ENCODE measurements at regions not wholly inside any gene's neighbourhood (a gene's known extent, or its start where the extent isn't known, plus 50 kb on each side); places are given as distances from the start of the nearest gene placed in this dataset.
A peak's percentile ranks its signal among the peaks of the same experiment; 100 is the strongest.

DNA sequence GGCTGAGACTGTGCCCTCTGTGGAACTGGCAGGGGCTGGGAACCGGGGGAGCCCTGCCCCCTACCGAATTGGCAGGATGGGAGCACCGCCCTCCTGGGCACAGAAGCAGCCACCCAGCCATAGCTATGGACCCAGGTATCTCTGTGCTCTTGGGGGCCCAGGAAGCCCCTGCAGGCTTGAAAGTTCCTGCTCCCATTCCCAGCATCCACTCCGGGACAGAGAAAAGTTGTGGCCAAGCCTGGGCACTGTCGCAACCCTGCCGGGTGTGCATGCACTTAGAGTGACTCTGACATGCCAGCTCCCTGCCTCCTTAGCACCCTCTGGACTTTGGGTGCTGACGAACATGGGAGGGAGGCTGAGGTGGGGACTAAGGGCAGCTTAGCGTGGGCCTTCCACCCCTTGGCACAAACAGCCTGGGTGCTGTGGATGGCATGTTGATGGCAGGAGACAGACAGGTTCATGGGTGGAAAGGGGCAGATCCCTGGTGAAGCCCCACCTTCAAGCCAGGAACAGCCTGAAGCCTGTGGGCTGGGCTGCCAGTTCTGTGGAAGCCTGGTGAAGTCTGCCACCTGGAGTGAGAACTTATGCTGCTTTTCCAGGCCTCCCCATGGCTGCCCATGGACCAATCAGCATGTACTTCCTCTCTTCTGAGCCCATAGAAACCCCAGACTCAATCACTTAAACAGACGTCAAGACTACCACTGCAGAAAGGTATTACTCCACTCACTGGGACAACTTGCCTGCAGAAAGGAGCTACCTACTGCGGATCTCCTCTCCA lies 279.0 kb downstream of the ATXN7L3B start:
- no peak for DNase-seq (ENCODE audit: low spot score)

DNA sequence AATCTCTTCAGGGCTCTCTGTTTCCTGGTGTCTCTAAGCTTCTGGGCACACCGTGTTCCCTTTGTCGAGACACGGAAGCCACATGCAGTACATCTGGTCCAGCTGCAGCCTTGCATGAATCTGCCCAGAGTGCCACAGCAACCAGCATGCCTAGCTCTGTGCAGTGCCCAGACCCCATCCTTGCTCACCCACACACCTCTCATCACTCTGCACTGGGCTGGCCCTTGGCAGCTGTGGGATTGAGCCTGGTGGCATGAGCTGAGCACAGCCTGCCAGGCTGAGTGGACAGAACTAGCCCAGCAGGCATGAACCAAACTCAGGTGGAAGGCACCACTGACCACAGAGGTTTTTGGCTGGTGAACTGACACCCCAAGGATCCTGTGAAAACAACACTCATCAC lies 279.9 kb downstream of the ATXN7L3B start:
- DNase-seq (ENCODE audit: low spot score): no peak

DNA sequence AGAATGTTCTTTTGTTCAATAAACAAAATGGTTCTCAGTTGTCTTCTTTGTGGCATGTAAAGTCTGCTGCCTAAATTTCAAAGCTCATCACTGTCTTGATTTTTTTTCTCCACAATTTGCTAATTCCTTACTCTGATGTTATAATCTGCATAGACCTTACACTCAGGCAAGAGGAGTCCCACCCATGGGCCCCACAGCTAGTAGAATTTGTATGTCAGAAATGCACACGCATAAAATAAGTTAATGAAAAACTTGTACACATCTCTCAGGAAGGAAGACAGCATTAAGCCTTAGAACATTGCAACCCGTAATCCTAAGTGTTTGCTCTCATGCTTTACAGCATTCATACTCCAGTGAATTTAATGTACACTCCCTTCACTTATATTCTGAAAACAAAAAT lies 280.8 kb downstream of the ATXN7L3B start:
- no peak for DNase-seq (ENCODE audit: low spot score)

DNA sequence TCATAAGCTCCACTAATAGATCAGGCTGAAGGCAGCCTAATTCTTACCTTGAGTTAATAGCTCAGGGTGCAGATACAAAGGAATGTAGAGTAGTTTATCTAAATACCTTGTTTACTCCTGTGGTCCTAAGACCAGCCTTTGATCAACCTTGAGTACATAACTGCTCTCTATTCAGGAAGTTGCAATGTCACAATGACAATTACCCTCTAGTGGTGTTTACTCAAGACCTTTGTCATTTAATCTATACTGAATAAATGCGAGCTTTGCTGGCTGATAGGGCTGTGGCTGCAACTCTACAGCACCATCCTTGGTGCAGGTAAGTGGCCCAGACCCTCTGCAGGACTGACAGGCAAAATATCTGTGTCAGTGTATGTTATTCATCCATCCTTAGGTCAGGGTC lies 282.7 kb downstream of the ATXN7L3B start:
- DNase-seq (ENCODE audit: low spot score): no peak

DNA sequence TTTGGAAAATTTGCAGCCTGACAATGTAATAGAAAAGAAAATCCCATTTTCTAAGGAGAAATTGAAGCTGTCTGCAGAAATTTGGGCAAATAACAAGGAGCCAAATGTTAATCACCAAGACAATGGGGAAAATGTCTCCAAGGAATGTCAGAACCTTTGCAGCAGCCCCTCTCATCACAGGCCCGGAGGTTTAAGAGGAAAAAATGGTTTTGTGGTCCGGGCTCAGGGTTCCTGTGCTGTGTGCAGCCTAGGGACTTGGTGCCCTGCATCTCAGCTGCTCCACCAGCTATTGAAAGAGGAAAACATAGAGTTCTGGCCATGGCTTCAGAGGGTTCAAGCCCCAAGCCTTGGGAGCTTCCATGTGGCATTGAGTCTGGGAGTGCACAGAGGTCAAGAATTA lies 298.9 kb downstream of the ATXN7L3B start:
- no peak for DNase-seq (ENCODE audit: low spot score)

DNA sequence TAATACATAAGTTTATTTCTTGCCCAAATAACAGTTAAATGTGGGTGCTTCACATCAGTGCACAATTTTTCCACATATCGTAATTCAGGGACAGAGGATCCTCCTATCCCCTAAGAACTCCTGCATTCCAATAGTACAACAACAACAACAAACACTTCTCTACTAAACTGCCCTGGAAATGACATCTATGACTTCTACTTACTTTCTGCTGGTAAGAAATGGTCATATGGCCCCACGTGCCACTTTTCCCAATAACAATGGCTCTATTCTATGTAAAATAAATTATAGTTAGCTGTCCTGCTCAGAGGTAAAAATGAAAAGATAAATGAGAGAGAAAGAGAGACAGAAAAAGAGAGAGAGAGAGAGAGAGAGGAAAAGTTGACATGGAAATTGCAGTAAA lies 308.5 kb downstream of the ATXN7L3B start:
- no peak for DNase-seq (ENCODE audit: low spot score)

DNA sequence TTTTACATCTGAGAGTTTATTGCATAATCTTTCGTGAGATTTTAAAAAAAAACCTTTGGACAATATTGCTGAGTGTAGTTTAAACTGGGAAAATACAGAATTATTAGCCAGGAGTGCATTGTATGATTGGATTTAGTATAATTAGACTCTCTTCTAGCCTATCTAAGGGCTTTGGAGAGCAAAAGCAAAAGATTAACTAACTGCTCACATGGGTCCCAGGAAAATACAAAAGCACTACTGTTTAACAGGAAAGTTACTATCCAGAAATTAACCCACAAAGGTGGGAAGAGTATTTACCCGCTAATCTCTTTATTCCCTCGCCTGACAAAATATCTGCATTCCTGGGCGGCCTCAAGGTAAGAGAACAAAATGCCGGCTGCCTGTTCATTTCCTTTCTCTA lies 309.5 kb downstream of the ATXN7L3B start:
- DNase-seq (ENCODE audit: low spot score): no peak

DNA sequence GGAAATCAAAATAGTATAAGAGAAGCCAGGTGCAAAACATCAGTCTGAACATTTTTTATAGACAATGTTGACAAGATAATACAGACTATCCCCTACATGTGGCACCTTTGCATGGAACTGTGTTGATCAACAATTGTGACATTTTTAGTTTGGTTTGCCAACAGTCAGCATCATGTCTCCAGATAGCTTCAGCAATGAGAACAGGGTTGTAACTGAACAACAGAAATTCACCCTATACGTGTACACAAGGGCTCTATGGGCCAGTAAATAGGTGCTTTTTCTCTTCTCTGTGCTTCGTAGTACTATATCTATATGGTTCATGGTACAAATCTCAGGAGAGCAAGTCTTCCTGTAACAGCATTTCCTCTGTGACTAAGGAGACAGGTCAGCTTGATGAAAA lies 310.4 kb downstream of the ATXN7L3B start:
- no peak for DNase-seq (ENCODE audit: low spot score)

DNA sequence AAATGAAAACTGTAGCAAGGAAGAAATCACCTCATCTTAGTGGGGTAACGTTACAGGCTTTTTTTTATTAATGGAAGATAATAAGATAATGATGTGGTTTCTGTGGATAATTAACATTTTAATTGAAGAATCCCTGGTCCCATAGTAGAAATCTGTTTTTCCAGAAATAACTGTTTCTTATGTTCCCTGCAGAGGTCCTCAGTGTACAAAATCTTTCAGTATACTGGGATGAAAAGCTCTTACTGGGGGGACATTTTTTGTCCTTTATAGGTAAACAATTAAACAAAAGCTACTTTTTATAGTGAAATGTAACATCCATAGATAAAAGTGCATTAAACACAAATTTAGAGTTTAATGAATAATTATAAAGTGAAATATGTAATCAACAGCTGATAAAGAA lies 312.2 kb downstream of the ATXN7L3B start:
- DNase-seq (ENCODE audit: low spot score): no peak

DNA sequence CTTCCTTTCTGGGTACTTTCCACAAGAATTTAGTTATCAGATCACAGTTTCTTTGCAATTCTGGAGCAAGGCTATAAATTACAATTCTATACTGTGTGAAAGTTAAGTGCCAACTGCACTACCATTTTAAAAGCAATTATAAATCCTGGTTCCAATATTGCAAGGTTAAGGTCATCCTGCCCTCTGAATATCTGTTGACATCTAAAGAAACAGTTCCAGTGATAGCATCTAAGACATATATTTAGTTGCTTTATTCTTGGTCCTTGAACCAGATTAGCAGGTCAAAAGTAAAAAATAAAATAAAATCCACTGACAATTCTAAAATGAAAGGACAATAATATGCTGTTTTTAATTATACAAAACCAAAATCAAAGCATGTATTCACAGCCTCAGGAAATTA lies 334.2 kb downstream of the ATXN7L3B start:
- no peak for DNase-seq (ENCODE audit: low spot score)

DNA sequence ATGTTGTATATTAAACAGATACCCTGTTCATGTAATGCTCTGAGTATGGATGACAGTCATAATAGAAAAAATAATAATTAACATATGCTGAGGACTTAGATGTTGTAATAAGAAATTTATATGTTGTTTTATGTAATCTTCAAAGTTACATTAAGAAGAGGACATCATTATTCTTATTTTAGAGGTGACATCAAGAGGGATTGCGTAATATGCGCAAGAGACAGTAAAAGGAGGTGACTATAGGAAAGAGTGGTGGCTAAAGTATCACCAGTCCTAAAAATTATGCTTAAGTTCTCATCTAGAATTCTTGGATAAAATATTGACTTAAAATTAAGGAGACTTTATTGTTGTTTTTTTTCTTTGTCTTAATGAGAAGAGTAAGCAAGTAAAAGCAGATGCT lies 323.9 kb downstream of the KCNC2 start:
- DNase-seq (ENCODE audit: low spot score): no peak

DNA sequence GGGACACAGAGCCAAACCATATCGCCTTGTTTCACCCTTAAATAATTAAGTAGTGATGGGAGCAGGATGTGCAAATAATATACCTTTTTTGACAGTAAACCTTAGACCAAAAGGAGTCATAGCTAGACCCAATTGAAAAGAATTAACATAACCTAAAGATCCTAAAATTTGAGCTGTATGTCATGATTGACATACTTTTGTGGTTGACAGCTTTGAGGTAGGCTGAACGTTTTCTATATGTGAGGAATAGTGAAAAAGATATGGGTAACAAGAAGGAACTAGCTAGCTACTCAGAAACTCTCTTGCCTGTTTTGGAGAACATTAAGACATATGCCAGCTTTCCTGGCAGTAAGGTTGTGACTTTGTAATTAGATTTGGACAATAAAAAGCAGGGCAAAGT lies 320.6 kb downstream of the KCNC2 start:
- no peak for DNase-seq (ENCODE audit: low spot score)

DNA sequence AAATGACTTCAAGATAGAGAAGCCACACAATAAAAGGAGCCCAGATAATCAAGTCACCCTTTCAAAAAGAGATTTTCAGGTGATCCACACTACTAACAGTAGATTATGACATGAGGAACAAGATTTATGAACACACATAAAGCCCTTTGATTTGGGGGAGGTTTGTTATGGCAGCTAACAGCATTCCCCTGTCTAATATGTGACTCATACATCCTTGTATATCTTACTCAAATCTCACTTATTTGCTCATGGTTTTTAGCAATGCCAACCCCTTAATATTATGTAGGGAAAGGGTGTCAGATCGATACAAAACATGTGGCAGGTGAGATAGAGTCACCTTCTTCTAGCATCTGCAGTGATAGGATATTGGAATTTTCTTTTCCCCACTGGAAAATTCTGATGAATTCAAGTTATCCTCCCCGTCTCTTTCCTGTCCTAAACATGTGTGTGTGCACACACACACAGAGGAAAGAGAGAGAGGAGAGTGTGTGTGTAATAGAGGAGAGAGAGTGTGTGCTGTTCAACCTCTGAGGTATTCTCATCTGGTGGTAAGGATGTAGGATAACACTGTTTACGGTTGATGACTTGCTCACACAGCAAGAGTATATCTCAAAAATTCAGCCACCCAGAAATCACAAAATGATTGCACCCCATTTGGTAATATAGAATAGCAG lies 319.9 kb downstream of the KCNC2 start:
- DNase-seq (ENCODE audit: low spot score): peak; percentile 8

DNA sequence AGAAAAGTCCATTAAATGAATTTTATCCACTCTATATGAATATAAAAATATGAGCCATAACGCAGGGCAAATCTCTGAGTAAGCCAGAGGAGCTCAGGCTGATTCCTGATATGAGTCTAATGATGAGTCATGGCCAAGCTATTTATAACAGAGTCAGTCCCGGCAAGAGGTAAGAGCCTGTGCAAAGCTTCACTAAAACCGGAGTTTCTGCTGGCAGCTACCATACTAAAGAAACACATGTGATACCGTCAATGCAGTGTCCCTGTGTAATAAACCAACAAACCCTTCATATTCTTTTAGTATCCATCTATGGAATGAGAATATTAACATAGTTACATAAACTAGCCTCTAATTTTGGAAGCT lies 319.4 kb downstream of the KCNC2 start:
- DNase-seq (ENCODE audit: low spot score): peak; percentile 16

DNA sequence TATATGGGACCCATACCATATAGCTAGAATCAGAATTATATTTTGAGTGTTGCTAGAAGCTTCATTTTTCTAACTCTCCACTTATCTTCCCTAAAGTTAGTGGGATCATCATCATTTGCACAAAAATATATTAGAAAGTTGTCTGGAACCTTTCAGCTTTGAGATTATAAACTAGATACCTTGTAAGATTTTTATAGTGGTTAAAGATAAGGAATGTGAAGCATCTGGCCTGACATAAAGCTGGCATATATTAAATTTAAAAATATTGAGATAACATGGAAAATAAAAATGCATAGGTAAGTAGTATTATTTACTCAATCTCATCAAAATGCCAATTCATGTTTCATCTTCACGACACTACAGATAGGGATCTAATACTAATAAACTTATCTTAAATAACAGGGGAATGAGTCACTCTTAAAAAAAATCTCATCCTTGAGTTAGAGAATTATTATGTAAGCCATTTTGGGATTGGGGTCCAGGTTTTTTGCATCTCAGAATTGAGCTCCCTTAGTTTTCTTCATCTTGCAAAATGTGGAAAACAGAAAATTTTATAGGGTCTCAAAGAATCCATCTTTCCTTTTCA lies 318.5 kb downstream of the KCNC2 start:
- DNase-seq (ENCODE audit: low spot score): no peak

DNA sequence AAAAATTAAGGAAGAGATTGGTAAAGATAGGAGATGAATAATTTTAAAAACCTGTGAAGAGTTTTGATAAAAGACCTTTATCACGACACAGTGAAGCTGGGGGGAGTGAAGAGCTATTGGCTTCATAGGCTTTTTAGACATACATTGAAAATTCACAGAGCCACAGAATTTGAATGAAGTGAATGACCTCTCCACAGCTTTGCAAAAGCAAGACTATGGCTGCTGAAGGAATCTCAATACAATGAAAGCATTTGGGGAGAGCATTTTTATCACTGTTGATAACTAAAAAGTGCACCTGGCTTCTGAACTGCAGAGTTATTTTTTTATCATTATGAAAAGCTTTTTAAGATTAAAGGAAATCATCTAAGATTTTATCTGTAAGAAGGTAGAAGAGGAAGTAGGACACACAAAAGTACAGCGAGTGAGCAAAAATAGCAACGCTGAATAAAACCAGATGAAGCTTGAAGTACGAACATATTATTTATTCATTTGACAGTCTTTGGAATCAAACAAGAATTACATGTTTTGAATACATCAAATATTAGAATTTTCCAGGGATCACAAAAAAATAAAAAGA lies 317.5 kb downstream of the KCNC2 start:
- no peak for DNase-seq (ENCODE audit: low spot score)

DNA sequence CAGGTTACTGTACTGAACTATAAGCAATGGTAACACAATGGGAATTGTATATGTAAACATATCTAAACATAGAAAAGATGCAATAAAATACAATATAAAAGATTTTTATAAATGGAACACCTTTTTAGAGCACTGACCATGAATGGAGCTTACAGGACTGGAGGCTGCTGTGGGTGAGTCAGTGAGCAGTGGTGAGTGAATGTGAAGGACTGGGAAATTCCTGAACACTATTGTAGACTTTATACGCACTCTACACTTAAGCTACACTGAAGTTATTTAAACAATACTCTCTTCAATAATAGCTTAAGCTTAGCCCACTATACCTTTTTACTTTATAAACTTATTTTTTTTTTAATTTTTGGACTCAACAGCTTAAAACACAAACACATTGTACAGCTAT lies 313.5 kb downstream of the KCNC2 start:
- no peak for DNase-seq (ENCODE audit: low spot score)

DNA sequence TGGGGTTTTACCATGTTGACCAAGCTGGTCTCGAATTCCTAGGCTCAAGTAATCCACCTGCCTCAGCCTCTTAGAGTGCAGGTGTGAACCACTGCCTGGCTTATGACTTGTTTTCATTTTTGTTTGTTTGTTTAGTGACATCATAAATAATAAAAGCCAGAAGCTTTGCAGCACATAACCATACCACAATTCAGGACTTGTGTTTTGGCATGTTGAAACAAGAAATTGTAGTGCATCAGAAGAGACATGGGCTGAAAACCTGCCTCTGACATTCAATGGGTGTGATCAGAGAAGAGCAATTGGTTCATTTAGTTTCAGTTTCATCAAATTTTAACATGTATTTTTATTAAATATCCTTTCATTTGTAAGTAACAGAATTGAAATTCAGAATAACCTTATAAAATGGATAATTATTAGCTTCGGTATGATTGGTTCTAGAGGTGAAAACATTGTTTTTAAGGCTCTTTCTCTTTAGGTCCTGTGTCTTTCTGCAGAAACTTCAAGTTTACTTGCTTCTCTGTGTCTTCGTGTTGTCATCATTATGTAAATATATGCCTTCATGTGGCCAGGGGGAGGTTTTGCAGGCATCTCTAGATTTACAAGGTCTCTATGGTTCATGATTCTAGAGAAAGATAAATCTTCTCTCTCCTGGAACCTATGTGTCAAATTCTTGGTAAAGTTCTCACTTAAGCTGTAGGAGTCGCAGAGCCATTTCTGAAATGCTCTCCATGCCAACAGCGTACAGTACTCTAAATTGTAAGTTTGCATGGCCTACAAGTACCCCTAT lies 312.0 kb downstream of the KCNC2 start:
- no peak for DNase-seq (ENCODE audit: low spot score)

DNA sequence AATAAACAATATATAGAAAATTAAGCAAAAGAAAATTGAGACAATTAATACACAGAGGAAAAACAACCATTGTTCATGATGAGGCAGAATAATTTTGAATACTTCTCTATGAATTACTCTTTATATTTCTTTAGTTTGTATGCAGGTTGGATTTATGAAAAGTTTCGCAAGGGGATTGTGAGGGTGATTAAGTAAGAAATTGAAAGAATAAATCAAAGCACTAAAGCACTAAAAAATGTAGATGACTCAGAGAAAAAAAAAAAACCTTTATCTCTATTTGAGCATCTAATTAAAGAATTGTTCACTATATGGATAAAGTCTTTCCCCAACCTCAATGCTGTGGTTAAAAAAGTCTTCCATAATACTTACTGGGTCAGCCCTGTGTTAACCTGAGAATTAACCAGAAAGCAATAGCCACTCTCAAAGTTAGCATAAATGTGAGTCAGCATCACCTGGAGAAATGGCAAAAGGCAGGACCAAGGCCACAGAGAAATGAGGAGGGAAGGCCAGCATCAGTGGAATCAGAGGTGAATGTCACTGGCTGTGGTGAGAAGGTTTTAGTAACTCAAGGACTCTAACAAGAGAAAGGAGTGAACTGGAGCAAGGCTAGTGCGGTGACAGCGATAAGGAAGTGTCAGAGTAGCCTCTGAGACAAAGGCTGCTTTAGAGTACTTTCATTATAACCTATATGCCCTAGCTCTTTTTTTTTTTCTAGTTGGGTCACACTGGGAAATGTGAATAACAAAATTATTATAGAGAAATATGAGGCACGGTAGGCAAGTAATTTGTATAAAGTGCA lies 310.4 kb downstream of the KCNC2 start:
- DNase-seq (ENCODE audit: low spot score): no peak

DNA sequence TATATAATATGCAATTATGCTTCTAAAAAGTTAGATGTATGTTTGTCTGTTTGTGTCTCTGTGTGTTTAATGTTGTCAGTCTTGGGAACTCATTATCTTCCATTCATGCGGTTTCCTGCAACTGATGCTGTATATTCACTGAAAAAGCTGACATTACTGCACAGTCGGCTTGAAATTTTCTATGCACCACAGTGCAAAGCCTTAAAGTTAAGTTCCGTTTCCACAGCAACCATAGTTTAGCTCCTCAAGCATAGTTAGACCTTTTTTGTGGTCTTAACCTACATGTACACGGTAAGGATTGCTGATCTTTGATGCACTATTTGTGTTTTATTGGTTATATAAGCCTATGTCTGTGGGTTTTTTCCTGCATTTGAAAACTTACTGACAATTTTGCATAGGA lies 309.4 kb downstream of the KCNC2 start:
- DNase-seq (ENCODE audit: low spot score): no peak

DNA sequence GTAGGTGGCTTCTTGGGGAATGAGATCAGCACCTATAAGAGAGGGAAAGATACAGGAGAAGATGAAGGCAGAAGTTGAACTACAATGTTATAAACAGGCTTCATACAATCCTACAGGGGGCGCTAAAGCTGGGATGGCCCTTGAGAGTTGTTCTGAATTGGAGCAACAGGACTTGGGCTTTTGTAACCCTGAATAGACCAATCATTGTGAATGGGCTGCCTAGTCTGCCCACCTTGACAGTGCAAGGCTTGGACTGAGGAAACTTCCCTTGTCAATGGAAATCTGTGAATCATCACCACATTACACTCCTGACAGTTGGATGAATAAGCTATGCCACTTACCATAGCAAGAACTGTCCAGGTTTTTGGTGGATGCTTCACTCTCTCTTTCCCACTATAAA lies 306.1 kb downstream of the KCNC2 start:
- DNase-seq (ENCODE audit: low spot score): no peak

DNA sequence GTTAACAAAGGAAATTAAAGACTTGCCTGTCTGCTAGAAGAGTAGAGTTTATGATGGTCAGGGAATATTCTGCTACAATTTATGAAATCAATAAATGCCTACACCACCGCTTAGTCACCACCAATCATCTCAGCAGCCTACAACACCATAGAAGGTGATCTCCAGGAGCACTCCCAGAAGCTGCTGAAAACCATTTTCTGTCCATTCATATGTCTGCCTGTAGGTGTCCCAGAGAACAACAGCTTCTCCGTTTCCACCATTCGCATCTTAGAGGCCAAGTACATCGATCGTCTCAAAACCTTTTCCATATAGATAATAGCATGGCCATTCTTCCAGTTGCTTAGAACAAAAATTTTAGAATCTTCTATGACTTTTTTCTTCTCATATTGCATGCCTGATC lies 303.4 kb downstream of the KCNC2 start:
- DNase-seq (ENCODE audit: low spot score): no peak

Measured in pons (tissue), 1 donor.